IPS-20b (cell line): ENCODE measurements at regions not wholly inside any gene's neighbourhood (a gene's known extent, or its start where the extent isn't known, plus 50 kb on each side); places are given as distances from the start of the nearest gene placed in this dataset.

Experiments
- H3K27ac ChIP-seq: one replicate; pipeline ENCODE4 v1.5.1; 2013; ENCODE audit warnings: low read length
- H3K27me3 ChIP-seq: 2 replicates; pipeline ENCODE4 v1.6.1; 2013; ENCODE audit warnings: mild to moderate bottlenecking, low read length, inconsistent platforms; ENCODE audit not compliant: insufficient read depth
- H3K36me3 ChIP-seq: 2 replicates; pipeline ENCODE4 v1.6.1; 2013; ENCODE audit warnings: low read depth, mild to moderate bottlenecking, inconsistent platforms, low read length, moderate library complexity; ENCODE audit not compliant: insufficient read depth
- H3K4me1 ChIP-seq: 2 replicates; pipeline ENCODE4 v1.6.1; 2013; ENCODE audit warnings: mild to moderate bottlenecking, control low read depth, inconsistent platforms, low read length, moderate library complexity; ENCODE audit not compliant: insufficient read depth
- H3K4me3 ChIP-seq: 2 replicates; pipeline ENCODE4 v1.5.1; 2013; ENCODE audit warnings: mild to moderate bottlenecking, low read length, inconsistent platforms
- H3K9ac ChIP-seq: 2 replicates; pipeline ENCODE4 v1.6.1; 2013; ENCODE audit warnings: low read depth, mild to moderate bottlenecking, inconsistent platforms, low read length, moderate library complexity
- H3K9me3 ChIP-seq: 2 replicates; pipeline ENCODE4 v1.6.1; 2013; ENCODE audit warnings: mild to moderate bottlenecking, low read depth, low read length, inconsistent platforms; ENCODE audit not compliant: insufficient read depth

GRCh38 chr21:15152591-15152990, 87.8 kb upstream of the NRIP1 start:
- H3K9me3 ChIP-seq: peaks cover 16% of the 10 kb centered on the region; the same call in 1 of the 2 replicates
- H3K27me3 ChIP-seq: no peaks in the 10 kb centered on the region
- H3K9ac ChIP-seq: no peak overlapping the region
- H3K27ac ChIP-seq: no peak overlapping the region
- H3K36me3 ChIP-seq: no peaks in the 10 kb centered on the region
- H3K4me3 ChIP-seq: no peak overlapping the region
- no peaks in the 10 kb centered on the region for H3K4me1 ChIP-seq

- H3K27me3 ChIP-seq: no peaks in the 10 kb centered on the region
- no peak overlapping the region for H3K27ac ChIP-seq
- no peaks in the 10 kb centered on the region for H3K36me3 ChIP-seq
- H3K9ac ChIP-seq: no peak overlapping the region
- no peaks in the 10 kb centered on the region for H3K4me1 ChIP-seq
- H3K9me3 ChIP-seq: peaks cover 16% of the 10 kb centered on the region; the same call in 1 of the 2 replicates
- no peak overlapping the region for H3K4me3 ChIP-seq
Measured at GRCh38 chr21:15159382-15160020, 94.7 kb upstream of the NRIP1 start.

GRCh38 chr21:15160136-15160535, 95.3 kb upstream of the NRIP1 start:
- Histone ChIP-seq H3K4me1 (no peaks in the 10 kb centered on the region), H3K27me3 (no peaks in the 10 kb centered on the region), H3K9ac (no peak overlapping the region), H3K27ac (no peak overlapping the region), H3K4me3 (no peak overlapping the region), H3K36me3 (no peaks in the 10 kb centered on the region), H3K9me3 (peaks cover 16% of the 10 kb centered on the region; the same call in 1 of the 2 replicates)

- Histone ChIP-seq H3K36me3 (no peaks in the 10 kb centered on the region), H3K9me3 (no peaks in the 10 kb centered on the region), H3K9ac (no peak overlapping the region), H3K4me1 (no peaks in the 10 kb centered on the region), H3K27ac (no peak overlapping the region), H3K4me3 (no peak overlapping the region), H3K27me3 (no peaks in the 10 kb centered on the region)
Measured at GRCh38 chr21:15162921-15163320, 98.1 kb upstream of the NRIP1 start.

GRCh38 chr21:15164273-15164672, 99.5 kb upstream of the NRIP1 start:
- Histone ChIP-seq H3K9ac (no peak overlapping the region), H3K27ac (no peak overlapping the region)

GRCh38 chr21:15164678-15165303, 100.0 kb upstream of the NRIP1 start:
- Histone ChIP-seq H3K27me3 (no peaks in the 10 kb centered on the region), H3K27ac (no peak overlapping the region), H3K4me3 (no peak overlapping the region), H3K9me3 (no peaks in the 10 kb centered on the region), H3K9ac (no peak overlapping the region), H3K4me1 (no peaks in the 10 kb centered on the region), H3K36me3 (no peaks in the 10 kb centered on the region)

More at GRCh38 chr21:15164273-15164672, 99.5 kb upstream of the NRIP1 start:
- H3K36me3 ChIP-seq: no peaks in the 10 kb centered on the region
- H3K9me3 ChIP-seq: no peaks in the 10 kb centered on the region
- H3K4me1 ChIP-seq: no peaks in the 10 kb centered on the region
- no peaks in the 10 kb centered on the region for H3K27me3 ChIP-seq
- H3K4me3 ChIP-seq: no peak overlapping the region

GRCh38 chr21:15170614-15171013, 105.8 kb upstream of the NRIP1 start:
- H3K4me3 ChIP-seq: no peak overlapping the region
- H3K27ac ChIP-seq: no peak overlapping the region
- H3K9ac ChIP-seq: no peak overlapping the region
- no peaks in the 10 kb centered on the region for H3K27me3 ChIP-seq
- H3K9me3 ChIP-seq: no peaks in the 10 kb centered on the region
- no peaks in the 10 kb centered on the region for H3K36me3 ChIP-seq
- H3K4me1 ChIP-seq: no peaks in the 10 kb centered on the region

GRCh38 chr21:15171546-15171945, 106.7 kb upstream of the NRIP1 start:
- Histone ChIP-seq H3K27ac (no peak overlapping the region), H3K27me3 (no peaks in the 10 kb centered on the region), H3K9ac (no peak overlapping the region), H3K9me3 (no peaks in the 10 kb centered on the region), H3K4me1 (no peaks in the 10 kb centered on the region), H3K4me3 (no peak overlapping the region), H3K36me3 (no peaks in the 10 kb centered on the region)

GRCh38 chr21:15172963-15173362, 108.2 kb upstream of the NRIP1 start:
- Histone ChIP-seq H3K4me3 (no peak overlapping the region), H3K9ac (no peak overlapping the region), H3K27ac (no peak overlapping the region), H3K9me3 (no peaks in the 10 kb centered on the region), H3K4me1 (no peaks in the 10 kb centered on the region), H3K27me3 (no peaks in the 10 kb centered on the region), H3K36me3 (no peaks in the 10 kb centered on the region)

- no peak overlapping the region for H3K4me3 ChIP-seq
- no peak overlapping the region for H3K9ac ChIP-seq
- no peaks in the 10 kb centered on the region for H3K9me3 ChIP-seq
- H3K27ac ChIP-seq: no peak overlapping the region
- no peaks in the 10 kb centered on the region for H3K27me3 ChIP-seq
- no peaks in the 10 kb centered on the region for H3K36me3 ChIP-seq
- no peaks in the 10 kb centered on the region for H3K4me1 ChIP-seq
Measured at GRCh38 chr21:15174923-15175322, 110.1 kb upstream of the NRIP1 start.

- H3K9me3 ChIP-seq: no peaks in the 10 kb centered on the region
- H3K9ac ChIP-seq: no peak overlapping the region
- H3K36me3 ChIP-seq: no peaks in the 10 kb centered on the region
- H3K27ac ChIP-seq: no peak overlapping the region
- no peaks in the 10 kb centered on the region for H3K4me1 ChIP-seq
- H3K27me3 ChIP-seq: no peaks in the 10 kb centered on the region
- no peak overlapping the region for H3K4me3 ChIP-seq
Measured at GRCh38 chr21:15182731-15183130, 117.9 kb upstream of the NRIP1 start.

GRCh38 chr21:15183813-15184257, 119.0 kb upstream of the NRIP1 start:
- H3K4me1 ChIP-seq: no peaks in the 10 kb centered on the region
- no peak overlapping the region for H3K27ac ChIP-seq
- no peaks in the 10 kb centered on the region for H3K9me3 ChIP-seq
- H3K36me3 ChIP-seq: no peaks in the 10 kb centered on the region
- H3K4me3 ChIP-seq: no peak overlapping the region
- H3K27me3 ChIP-seq: no peaks in the 10 kb centered on the region
- no peak overlapping the region for H3K9ac ChIP-seq
